ENCODE measurements at regions not wholly inside any gene's neighbourhood (a gene's known extent, or its start where the extent isn't known, plus 50 kb on each side); places are given as distances from the start of the nearest gene placed in this dataset.

DNA sequence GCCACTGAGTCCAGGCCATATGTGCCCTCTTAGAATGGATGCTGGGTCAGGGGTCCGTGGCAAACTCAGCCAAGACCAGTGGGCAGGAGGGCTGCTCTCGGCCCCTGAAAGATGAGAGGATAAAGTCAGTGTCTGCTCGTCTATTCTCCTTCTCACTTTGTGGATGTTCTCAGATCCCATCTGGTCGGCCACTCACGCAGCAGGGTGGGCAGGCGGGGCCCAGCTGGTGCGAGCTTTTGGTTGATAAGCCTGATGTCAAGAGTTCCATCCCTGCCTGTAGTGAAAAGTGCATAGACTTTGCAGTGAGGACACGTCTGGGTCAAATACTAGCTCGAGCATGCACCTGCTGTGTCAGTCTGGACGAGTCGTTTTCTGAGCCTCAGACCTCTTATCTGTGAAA lies 556.2 kb upstream of the EEF2KMT start:
- TF ChIP-seq, protein P1, sequence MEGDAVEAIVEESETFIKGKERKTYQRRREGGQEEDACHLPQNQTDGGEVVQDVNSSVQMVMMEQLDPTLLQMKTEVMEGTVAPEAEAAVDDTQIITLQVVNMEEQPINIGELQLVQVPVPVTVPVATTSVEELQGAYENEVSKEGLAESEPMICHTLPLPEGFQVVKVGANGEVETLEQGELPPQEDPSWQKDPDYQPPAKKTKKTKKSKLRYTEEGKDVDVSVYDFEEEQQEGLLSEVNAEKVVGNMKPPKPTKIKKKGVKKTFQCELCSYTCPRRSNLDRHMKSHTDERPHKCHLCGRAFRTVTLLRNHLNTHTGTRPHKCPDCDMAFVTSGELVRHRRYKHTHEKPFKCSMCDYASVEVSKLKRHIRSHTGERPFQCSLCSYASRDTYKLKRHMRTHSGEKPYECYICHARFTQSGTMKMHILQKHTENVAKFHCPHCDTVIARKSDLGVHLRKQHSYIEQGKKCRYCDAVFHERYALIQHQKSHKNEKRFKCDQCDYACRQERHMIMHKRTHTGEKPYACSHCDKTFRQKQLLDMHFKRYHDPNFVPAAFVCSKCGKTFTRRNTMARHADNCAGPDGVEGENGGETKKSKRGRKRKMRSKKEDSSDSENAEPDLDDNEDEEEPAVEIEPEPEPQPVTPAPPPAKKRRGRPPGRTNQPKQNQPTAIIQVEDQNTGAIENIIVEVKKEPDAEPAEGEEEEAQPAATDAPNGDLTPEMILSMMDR (IDR thresholded peaks at IDR 0.05) = no peak
- no peak for TF ChIP-seq POLR2A (IDR thresholded peaks at IDR 0.05)

Data from heart left ventricle (tissue), 13 donors.